ENCODE measurements at regions not wholly inside any gene's neighbourhood (a gene's known extent, or its start where the extent isn't known, plus 50 kb on each side); places are given as distances from the start of the nearest gene placed in this dataset.

DNA sequence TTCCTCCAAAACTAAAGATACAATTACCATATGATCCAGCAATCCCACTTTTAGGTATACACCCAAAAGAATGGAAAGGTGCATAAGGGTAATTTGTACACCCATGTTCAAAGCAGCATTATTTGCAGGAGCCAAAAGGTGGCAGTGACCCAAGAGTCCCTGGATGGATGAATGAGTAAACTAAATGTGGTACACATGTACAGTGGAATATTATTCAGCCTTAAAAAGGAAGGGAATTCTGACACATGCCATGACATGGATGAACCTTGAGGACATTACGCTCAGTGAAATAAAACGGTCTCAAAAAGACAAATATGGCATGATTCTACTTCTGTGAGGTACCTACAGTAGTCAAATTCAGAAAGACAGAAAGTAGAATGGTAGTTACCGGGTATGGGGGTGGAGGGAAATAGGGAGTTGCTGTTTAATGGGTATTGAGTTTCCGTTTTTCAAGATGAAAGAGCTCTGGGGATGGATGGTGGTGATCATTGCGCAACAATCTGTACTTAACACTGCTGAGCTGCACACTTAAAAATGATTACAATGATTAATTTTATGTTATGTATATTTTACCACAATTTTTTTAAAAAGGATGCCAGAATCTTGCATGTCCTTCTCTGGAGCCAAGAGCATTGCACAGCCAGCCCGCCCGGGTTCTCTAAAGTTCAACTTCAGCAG is 518.9 kb upstream of the JARID2 start:
- no peaks in the 10 kb centered on the region for H3K36me3 ChIP-seq (ENCODE audit: insufficient read depth, low read length)
- no peak overlapping the region for H3K27ac ChIP-seq (ENCODE audit: low read length)
- H3K27me3 ChIP-seq (ENCODE audit: insufficient read depth, low read depth, low read length) = no peaks in the 10 kb centered on the region
- TF ChIP-seq EZH2 (IDR thresholded peaks at IDR 0.05; ENCODE audit: borderline replicate concordance, insufficient read depth, low read length, poor library complexity, severe bottlenecking) (no peak), SMC3 (conservative IDR thresholded peaks at IDR 0.05; ENCODE audit: poor library complexity) (no peak), MXI1 (conservative IDR thresholded peaks at IDR 0.05; ENCODE audit: poor library complexity, severe bottlenecking) (no peak), POLR2AphosphoS5 (IDR thresholded peaks at IDR 0.05) (no peak), TAF1 (IDR thresholded peaks at IDR 0.05; ENCODE audit: low read depth) (no peak), RAD21 (conservative IDR thresholded peaks at IDR 0.05) (no peak), EP300 (conservative IDR thresholded peaks at IDR 0.05; ENCODE audit: poor library complexity, severe bottlenecking) (no peak)
- TF ChIP-seq, protein P1, sequence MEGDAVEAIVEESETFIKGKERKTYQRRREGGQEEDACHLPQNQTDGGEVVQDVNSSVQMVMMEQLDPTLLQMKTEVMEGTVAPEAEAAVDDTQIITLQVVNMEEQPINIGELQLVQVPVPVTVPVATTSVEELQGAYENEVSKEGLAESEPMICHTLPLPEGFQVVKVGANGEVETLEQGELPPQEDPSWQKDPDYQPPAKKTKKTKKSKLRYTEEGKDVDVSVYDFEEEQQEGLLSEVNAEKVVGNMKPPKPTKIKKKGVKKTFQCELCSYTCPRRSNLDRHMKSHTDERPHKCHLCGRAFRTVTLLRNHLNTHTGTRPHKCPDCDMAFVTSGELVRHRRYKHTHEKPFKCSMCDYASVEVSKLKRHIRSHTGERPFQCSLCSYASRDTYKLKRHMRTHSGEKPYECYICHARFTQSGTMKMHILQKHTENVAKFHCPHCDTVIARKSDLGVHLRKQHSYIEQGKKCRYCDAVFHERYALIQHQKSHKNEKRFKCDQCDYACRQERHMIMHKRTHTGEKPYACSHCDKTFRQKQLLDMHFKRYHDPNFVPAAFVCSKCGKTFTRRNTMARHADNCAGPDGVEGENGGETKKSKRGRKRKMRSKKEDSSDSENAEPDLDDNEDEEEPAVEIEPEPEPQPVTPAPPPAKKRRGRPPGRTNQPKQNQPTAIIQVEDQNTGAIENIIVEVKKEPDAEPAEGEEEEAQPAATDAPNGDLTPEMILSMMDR (IDR thresholded peaks at IDR 0.05; ENCODE audit: poor library complexity, severe bottlenecking) = no peak
- TF ChIP-seq, protein P2, sequence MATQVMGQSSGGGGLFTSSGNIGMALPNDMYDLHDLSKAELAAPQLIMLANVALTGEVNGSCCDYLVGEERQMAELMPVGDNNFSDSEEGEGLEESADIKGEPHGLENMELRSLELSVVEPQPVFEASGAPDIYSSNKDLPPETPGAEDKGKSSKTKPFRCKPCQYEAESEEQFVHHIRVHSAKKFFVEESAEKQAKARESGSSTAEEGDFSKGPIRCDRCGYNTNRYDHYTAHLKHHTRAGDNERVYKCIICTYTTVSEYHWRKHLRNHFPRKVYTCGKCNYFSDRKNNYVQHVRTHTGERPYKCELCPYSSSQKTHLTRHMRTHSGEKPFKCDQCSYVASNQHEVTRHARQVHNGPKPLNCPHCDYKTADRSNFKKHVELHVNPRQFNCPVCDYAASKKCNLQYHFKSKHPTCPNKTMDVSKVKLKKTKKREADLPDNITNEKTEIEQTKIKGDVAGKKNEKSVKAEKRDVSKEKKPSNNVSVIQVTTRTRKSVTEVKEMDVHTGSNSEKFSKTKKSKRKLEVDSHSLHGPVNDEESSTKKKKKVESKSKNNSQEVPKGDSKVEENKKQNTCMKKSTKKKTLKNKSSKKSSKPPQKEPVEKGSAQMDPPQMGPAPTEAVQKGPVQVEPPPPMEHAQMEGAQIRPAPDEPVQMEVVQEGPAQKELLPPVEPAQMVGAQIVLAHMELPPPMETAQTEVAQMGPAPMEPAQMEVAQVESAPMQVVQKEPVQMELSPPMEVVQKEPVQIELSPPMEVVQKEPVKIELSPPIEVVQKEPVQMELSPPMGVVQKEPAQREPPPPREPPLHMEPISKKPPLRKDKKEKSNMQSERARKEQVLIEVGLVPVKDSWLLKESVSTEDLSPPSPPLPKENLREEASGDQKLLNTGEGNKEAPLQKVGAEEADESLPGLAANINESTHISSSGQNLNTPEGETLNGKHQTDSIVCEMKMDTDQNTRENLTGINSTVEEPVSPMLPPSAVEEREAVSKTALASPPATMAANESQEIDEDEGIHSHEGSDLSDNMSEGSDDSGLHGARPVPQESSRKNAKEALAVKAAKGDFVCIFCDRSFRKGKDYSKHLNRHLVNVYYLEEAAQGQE (IDR thresholded peaks at IDR 0.05; ENCODE audit: borderline replicate concordance) = no peak
- H4K20me1 ChIP-seq (ENCODE audit: insufficient read depth) = no peaks in the 10 kb centered on the region
- H3K79me2 ChIP-seq (replicated peaks; ENCODE audit: insufficient read depth, low read length) = no peaks in the 10 kb centered on the region
- H2AFZ ChIP-seq (ENCODE audit: low read depth, low read length) = no peak overlapping the region
- no peaks in the 10 kb centered on the region for H3K9me2 ChIP-seq (ENCODE audit: insufficient read depth, low read length)
- no peaks in the 10 kb centered on the region for H3F3A ChIP-seq (ENCODE audit: insufficient read depth, low read length, poor library complexity, severe bottlenecking)
- no peak overlapping the region for H3K4me3 ChIP-seq (ENCODE audit: low read length)
- no peak overlapping the region for H3K9ac ChIP-seq (ENCODE audit: low read length)
- H3K4me2 ChIP-seq (ENCODE audit: low read length) = no peak overlapping the region
- no peaks in the 10 kb centered on the region for H3K9me3 ChIP-seq (ENCODE audit: low read length)

DNA sequence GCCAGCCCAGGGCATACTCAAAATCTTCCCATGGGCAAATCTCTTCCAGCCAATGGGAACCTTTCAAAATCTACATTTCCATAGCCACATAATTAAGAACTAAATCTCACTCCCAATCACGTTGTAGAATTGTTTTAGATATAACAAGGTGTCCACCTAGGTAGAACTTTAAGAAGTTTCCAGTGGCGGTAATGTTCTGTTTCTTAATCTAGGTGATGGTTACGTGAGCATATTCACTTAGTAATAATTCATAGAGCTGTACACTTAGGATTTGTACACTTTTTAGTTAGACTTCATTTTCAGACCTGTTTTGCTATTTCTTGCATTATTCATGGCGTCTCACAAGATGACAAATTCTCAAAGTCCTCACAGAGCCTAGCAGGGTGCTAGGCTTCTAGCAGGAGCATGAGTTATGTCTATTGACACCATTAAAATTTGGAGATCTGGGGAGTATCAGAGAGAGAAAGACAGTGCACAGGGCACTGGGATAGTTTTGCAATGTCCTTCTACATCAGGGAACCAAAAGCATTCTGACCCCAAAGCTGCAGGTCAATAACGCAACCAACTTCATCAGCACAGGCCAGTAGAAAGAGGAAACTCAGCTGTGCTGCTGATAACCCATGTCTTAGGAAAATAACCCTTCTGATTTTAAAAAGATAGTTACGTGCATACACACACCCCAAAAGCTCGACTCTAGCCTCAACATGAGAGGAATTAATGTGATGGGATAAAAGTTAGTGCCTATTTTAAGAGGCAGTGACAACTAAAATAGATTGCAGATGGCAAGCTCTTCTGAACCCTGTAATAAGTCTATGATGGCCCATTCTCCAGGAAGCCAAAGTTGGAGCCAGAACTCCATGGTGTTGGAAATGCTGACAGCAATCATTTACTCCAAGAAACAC is 518.1 kb upstream of the JARID2 start:
- no peaks in the 10 kb centered on the region for H3K9me3 ChIP-seq (ENCODE audit: low read length)
- no peak overlapping the region for H3K4me3 ChIP-seq (ENCODE audit: low read length)
- no peak overlapping the region for H3K9ac ChIP-seq (ENCODE audit: low read length)
- no peaks in the 10 kb centered on the region for H3F3A ChIP-seq (ENCODE audit: insufficient read depth, low read length, poor library complexity, severe bottlenecking)
- H3K27me3 ChIP-seq (ENCODE audit: insufficient read depth, low read depth, low read length) = no peaks in the 10 kb centered on the region
- H3K4me2 ChIP-seq (ENCODE audit: low read length) = no peak overlapping the region
- TF ChIP-seq, protein P2 (IDR thresholded peaks at IDR 0.05; ENCODE audit: borderline replicate concordance) = no peak
- TF ChIP-seq EP300 (conservative IDR thresholded peaks at IDR 0.05; ENCODE audit: poor library complexity, severe bottlenecking) (no peak), EZH2 (IDR thresholded peaks at IDR 0.05; ENCODE audit: borderline replicate concordance, insufficient read depth, low read length, poor library complexity, severe bottlenecking) (no peak), TAF1 (IDR thresholded peaks at IDR 0.05; ENCODE audit: low read depth) (no peak), POLR2AphosphoS5 (IDR thresholded peaks at IDR 0.05) (no peak), MXI1 (conservative IDR thresholded peaks at IDR 0.05; ENCODE audit: poor library complexity, severe bottlenecking) (no peak), SMC3 (conservative IDR thresholded peaks at IDR 0.05; ENCODE audit: poor library complexity) (no peak), RAD21 (conservative IDR thresholded peaks at IDR 0.05) (no peak)
- TF ChIP-seq, protein P1 (IDR thresholded peaks at IDR 0.05; ENCODE audit: poor library complexity, severe bottlenecking) = no peak
- no peaks in the 10 kb centered on the region for H3K36me3 ChIP-seq (ENCODE audit: insufficient read depth, low read length)
- no peaks in the 10 kb centered on the region for H4K20me1 ChIP-seq (ENCODE audit: insufficient read depth)
- no peak overlapping the region for H3K27ac ChIP-seq (ENCODE audit: low read length)
- no peaks in the 10 kb centered on the region for H3K79me2 ChIP-seq (replicated peaks; ENCODE audit: insufficient read depth, low read length)
- H3K9me2 ChIP-seq (ENCODE audit: insufficient read depth, low read length) = no peaks in the 10 kb centered on the region
- H2AFZ ChIP-seq (ENCODE audit: low read depth, low read length) = no peak overlapping the region
